ENCODE measurements at regions not wholly inside any gene's neighbourhood (a gene's known extent, or its start where the extent isn't known, plus 50 kb on each side); places are given as distances from the start of the nearest gene placed in this dataset.

- no peaks in the 10 kb centered on the region for H4K20me1 ChIP-seq (ENCODE audit: insufficient read depth)
- H2AFZ ChIP-seq (ENCODE audit: low read depth): no peak overlapping the region
- H3K4me1 ChIP-seq (ENCODE audit: low read depth, poor library complexity, severe bottlenecking): no peaks in the 10 kb centered on the region
- TF ChIP-seq CTCF (conservative IDR thresholded peaks at IDR 0.05; ENCODE audit: low read depth, low read length): no peak
- no peak overlapping the region for H3K27ac ChIP-seq
- H3K27me3 ChIP-seq (ENCODE audit: insufficient read depth, low read depth): no peaks in the 10 kb centered on the region
- H3K79me2 ChIP-seq (ENCODE audit: insufficient read depth, low read depth): no peaks in the 10 kb centered on the region
- H3K9ac ChIP-seq: no peak overlapping the region
- H3K4me2 ChIP-seq: no peak overlapping the region
- no peak overlapping the region for H3K4me3 ChIP-seq (IDR thresholded peaks at IDR 0.05; ENCODE audit: insufficient read depth, low read depth, low read length)
- H3K36me3 ChIP-seq (ENCODE audit: insufficient read depth): no peaks in the 10 kb centered on the region
Measured at GRCh38 chr3:16064642-16065414, 109.7 kb upstream of the GALNT15 start.

GRCh38 chr3:16066545-16066944, 107.9 kb upstream of the GALNT15 start:
- TF ChIP-seq CTCF (conservative IDR thresholded peaks at IDR 0.05; ENCODE audit: low read depth, low read length): no peak
- no peak overlapping the region for H3K9ac ChIP-seq
- H3K27me3 ChIP-seq (ENCODE audit: insufficient read depth, low read depth): no peaks in the 10 kb centered on the region
- H2AFZ ChIP-seq (ENCODE audit: low read depth): no peak overlapping the region
- no peak overlapping the region for H3K4me3 ChIP-seq (IDR thresholded peaks at IDR 0.05; ENCODE audit: insufficient read depth, low read depth, low read length)
- H3K4me1 ChIP-seq (ENCODE audit: low read depth, poor library complexity, severe bottlenecking): no peaks in the 10 kb centered on the region
- no peaks in the 10 kb centered on the region for H3K79me2 ChIP-seq (ENCODE audit: insufficient read depth, low read depth)
- H3K36me3 ChIP-seq (ENCODE audit: insufficient read depth): no peaks in the 10 kb centered on the region
- H3K4me2 ChIP-seq: no peak overlapping the region
- H4K20me1 ChIP-seq (ENCODE audit: insufficient read depth): no peaks in the 10 kb centered on the region
- H3K27ac ChIP-seq: no peak overlapping the region

- no peak overlapping the region for H3K27ac ChIP-seq
- no peak for TF ChIP-seq CTCF (conservative IDR thresholded peaks at IDR 0.05; ENCODE audit: low read depth, low read length)
Measured at GRCh38 chr3:16066975-16067374, 107.5 kb upstream of the GALNT15 start.

GRCh38 chr3:16067837-16068471, 106.5 kb upstream of the GALNT15 start:
- Histone ChIP-seq H3K27ac (no peak overlapping the region), H2AFZ (ENCODE audit: low read depth) (no peak overlapping the region), H3K9ac (no peak overlapping the region), H3K27me3 (ENCODE audit: insufficient read depth, low read depth) (no peaks in the 10 kb centered on the region), H3K36me3 (ENCODE audit: insufficient read depth) (no peaks in the 10 kb centered on the region), H3K4me1 (ENCODE audit: low read depth, poor library complexity, severe bottlenecking) (no peaks in the 10 kb centered on the region), H3K79me2 (ENCODE audit: insufficient read depth, low read depth) (no peaks in the 10 kb centered on the region), H4K20me1 (ENCODE audit: insufficient read depth) (no peaks in the 10 kb centered on the region), H3K4me3 (IDR thresholded peaks at IDR 0.05; ENCODE audit: insufficient read depth, low read depth, low read length) (no peak overlapping the region), H3K4me2 (no peak overlapping the region)
- TF ChIP-seq CTCF (conservative IDR thresholded peaks at IDR 0.05; ENCODE audit: low read depth, low read length): no peak

More at GRCh38 chr3:16066975-16067374, 107.5 kb upstream of the GALNT15 start:
- no peaks in the 10 kb centered on the region for H3K36me3 ChIP-seq (ENCODE audit: insufficient read depth)
- no peak overlapping the region for H3K9ac ChIP-seq
- H3K4me1 ChIP-seq (ENCODE audit: low read depth, poor library complexity, severe bottlenecking): no peaks in the 10 kb centered on the region
- no peak overlapping the region for H3K4me3 ChIP-seq (IDR thresholded peaks at IDR 0.05; ENCODE audit: insufficient read depth, low read depth, low read length)
- H3K79me2 ChIP-seq (ENCODE audit: insufficient read depth, low read depth): no peaks in the 10 kb centered on the region
- H3K27me3 ChIP-seq (ENCODE audit: insufficient read depth, low read depth): no peaks in the 10 kb centered on the region
- no peak overlapping the region for H3K4me2 ChIP-seq
- H2AFZ ChIP-seq (ENCODE audit: low read depth): no peak overlapping the region
- no peaks in the 10 kb centered on the region for H4K20me1 ChIP-seq (ENCODE audit: insufficient read depth)
